IMR-90 (cell line): ENCODE measurements at regions not wholly inside any gene's neighbourhood (a gene's known extent, or its start where the extent isn't known, plus 50 kb on each side); places are given as distances from the start of the nearest gene placed in this dataset.

Experiments
- CEBPB ChIP-seq: IDR thresholded peaks from 2 replicates; pipeline ENCODE4 v1.6.1; 2012; ENCODE audit warnings: low read depth, low read length, improper control_type of control experiment
- CHD1 ChIP-seq: IDR thresholded peaks from 2 replicates; pipeline ENCODE4 v1.6.1; 2012; ENCODE audit warnings: low read depth, low read length, improper control_type of control experiment
- MAFK ChIP-seq: IDR thresholded peaks from 2 replicates; pipeline ENCODE4 v1.6.1; 2012; ENCODE audit warnings: low read depth, low read length, improper control_type of control experiment
- POLR2A ChIP-seq: IDR thresholded peaks from 2 replicates; pipeline ENCODE4 v1.6.1; 2012; ENCODE audit warnings: mild to moderate bottlenecking, low read depth, low read length
- RAD21 ChIP-seq: IDR thresholded peaks from 2 replicates; pipeline ENCODE4 v1.6.1; 2012; ENCODE audit warnings: low read length, improper control_type of control experiment
- RCOR1 ChIP-seq: IDR thresholded peaks from 2 replicates; pipeline ENCODE4 v1.6.1; 2012; ENCODE audit warnings: mild to moderate bottlenecking, low read length, improper control_type of control experiment; ENCODE audit not compliant: insufficient replicate concordance
- TF ChIP-seq, protein P1 (sequence below): conservative IDR thresholded peaks from 2 replicates; pipeline ENCODE4 v1.5.1; 2012; ENCODE audit warnings: mild to moderate bottlenecking, low read depth, low read length, improper control_type of control experiment
- TF ChIP-seq, protein P2 (sequence below): fragments of 150-350 bp; IDR thresholded peaks from 2 replicates; pipeline ENCODE4 v1.6.1; 2017; ENCODE audit warnings: mild to moderate bottlenecking, antibody characterized with exemption, low read length, low read depth

DNA sequence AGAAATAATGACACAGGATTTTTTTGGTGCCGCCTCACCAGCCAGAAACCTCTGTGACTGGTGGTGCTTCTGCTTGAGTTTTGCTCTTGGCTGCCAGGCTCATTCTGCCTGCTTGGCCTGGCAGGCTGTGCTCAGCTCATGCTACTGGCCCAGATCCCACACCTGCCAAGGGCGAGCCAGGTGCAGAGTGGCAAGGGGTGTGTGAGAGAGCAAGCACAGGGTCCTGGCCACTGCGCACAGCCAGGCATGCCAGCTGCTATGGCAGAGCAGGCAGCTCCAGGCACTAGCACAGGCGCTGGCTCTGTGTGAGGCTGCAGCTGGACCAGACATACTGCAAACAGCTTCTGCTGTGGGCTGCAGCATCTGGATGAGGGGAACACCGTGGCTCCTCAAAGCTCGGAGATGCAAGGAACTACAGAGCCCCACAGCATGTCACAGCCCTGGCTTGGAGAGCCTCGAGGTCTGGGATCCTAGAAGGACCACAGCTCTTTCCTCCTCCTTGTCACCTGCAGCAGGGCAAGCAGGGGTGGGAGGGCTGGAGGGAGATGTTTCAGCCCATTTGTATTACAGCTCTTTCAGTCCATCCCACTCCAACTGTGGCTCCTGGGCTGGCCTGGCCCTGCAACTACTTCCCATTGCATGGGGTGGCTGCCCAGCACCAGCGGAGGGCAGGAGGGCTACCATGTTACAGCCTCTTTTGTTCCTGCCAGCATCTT lies 313.4 kb upstream of the SEMA3C start:
- TF ChIP-seq, protein P1, sequence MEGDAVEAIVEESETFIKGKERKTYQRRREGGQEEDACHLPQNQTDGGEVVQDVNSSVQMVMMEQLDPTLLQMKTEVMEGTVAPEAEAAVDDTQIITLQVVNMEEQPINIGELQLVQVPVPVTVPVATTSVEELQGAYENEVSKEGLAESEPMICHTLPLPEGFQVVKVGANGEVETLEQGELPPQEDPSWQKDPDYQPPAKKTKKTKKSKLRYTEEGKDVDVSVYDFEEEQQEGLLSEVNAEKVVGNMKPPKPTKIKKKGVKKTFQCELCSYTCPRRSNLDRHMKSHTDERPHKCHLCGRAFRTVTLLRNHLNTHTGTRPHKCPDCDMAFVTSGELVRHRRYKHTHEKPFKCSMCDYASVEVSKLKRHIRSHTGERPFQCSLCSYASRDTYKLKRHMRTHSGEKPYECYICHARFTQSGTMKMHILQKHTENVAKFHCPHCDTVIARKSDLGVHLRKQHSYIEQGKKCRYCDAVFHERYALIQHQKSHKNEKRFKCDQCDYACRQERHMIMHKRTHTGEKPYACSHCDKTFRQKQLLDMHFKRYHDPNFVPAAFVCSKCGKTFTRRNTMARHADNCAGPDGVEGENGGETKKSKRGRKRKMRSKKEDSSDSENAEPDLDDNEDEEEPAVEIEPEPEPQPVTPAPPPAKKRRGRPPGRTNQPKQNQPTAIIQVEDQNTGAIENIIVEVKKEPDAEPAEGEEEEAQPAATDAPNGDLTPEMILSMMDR, result no peak
- TF ChIP-seq RCOR1, result no peak
- TF ChIP-seq RAD21, result no peak
- no peak for TF ChIP-seq POLR2A
- TF ChIP-seq CEBPB, result no peak
- TF ChIP-seq CHD1, result no peak
- no peak for TF ChIP-seq MAFK
- TF ChIP-seq, protein P2, sequence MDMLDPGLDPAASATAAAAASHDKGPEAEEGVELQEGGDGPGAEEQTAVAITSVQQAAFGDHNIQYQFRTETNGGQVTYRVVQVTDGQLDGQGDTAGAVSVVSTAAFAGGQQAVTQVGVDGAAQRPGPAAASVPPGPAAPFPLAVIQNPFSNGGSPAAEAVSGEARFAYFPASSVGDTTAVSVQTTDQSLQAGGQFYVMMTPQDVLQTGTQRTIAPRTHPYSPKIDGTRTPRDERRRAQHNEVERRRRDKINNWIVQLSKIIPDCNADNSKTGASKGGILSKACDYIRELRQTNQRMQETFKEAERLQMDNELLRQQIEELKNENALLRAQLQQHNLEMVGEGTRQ, result no peak
